CD4-positive, alpha-beta T cell (primary cell): ENCODE measurements at regions not wholly inside any gene's neighbourhood (a gene's known extent, or its start where the extent isn't known, plus 50 kb on each side); places are given as distances from the start of the nearest gene placed in this dataset.

Experiments used
- ATAC-seq: fragments of 200-7000 bp; cut with Tn5 transposase; one replicate; pipeline ENCODE4 v1.10.0; 2022; ENCODE audit warnings: mild to moderate bottlenecking; ENCODE audit not compliant: poor library complexity
- CTCF ChIA-PET: fragments of 350-600 bp; sonication (Branson Sonifier 250); formaldehyde crosslinking; loops from one replicate; lab custom pipeline; 2021; ENCODE audit warnings: antibody characterized with exemption, inconsistent platforms; lab: Charles Lee
- POLR2A ChIA-PET: fragments of 350-600 bp; sonication (Branson Sonifier 250); formaldehyde crosslinking; loops from one replicate; lab custom pipeline; 2021; ENCODE audit warnings: antibody characterized with exemption, inconsistent platforms; lab: Charles Lee
- DNase-seq, 14 experiments: peaks; one replicate each; pipeline ENCODE4 v3.0.0-alpha.2; 2013 to 2020; ENCODE audit warnings: mixed read lengths in 2 of 14
- H3K27ac ChIP-seq, 2 donors: one replicate each; pipeline versions ENCODE4 v1.5.1 to v1.7.0; 2013; ENCODE audit warnings: low read length in 2 of 2, low read depth in 1 of 2, mild to moderate bottlenecking in 1 of 2
- H3K27me3 ChIP-seq, 2 experiments: 1 replicate in 1 of 2; 2 replicates in 1 of 2; pipeline versions ENCODE4 v1.6.1 to v1.7.0; 2013; ENCODE audit warnings: low read length in 2 of 2, control low read depth in 1 of 2, mild to moderate bottlenecking in 1 of 2, moderate library complexity in 1 of 2; ENCODE audit not compliant: insufficient read depth in 2 of 2, control insufficient read depth in 1 of 2
- H3K36me3 ChIP-seq: one replicate; pipeline ENCODE4 v1.6.1; 2013; ENCODE audit warnings: low read length, control low read depth; ENCODE audit not compliant: insufficient read depth
- H3K4me1 ChIP-seq: one replicate; pipeline ENCODE4 v1.6.1; 2013; ENCODE audit warnings: low read length, control low read depth; ENCODE audit not compliant: insufficient read depth
- H3K4me3 ChIP-seq: one replicate; pipeline ENCODE4 v1.5.1; 2013; ENCODE audit warnings: mild to moderate bottlenecking, low read length, moderate library complexity
- H3K9me3 ChIP-seq, 2 experiments: 1 replicate in 1 of 2; 2 replicates in 1 of 2; pipeline versions ENCODE4 v1.6.1 to v1.7.0; 2013; ENCODE audit warnings: low read length in 2 of 2, mild to moderate bottlenecking in 2 of 2, control low read depth in 1 of 2, moderate library complexity in 1 of 2; ENCODE audit not compliant: control insufficient read depth in 1 of 2, insufficient read depth in 1 of 2
- H3K27ac Mint-ChIP-seq: one replicate; pipeline ENCODE4 v1.8.0; 2020; ENCODE audit warnings: mixed read lengths
- H3K27me3 Mint-ChIP-seq: one replicate; pipeline ENCODE4 v1.8.0; 2021; ENCODE audit warnings: mixed read lengths
- H3K36me3 Mint-ChIP-seq: one replicate; pipeline ENCODE4 v1.8.0; 2021; ENCODE audit warnings: low read depth, mixed read lengths
- H3K4me1 Mint-ChIP-seq: one replicate; pipeline ENCODE4 v1.8.0; 2021; ENCODE audit warnings: low read depth, mixed read lengths
- H3K4me3 Mint-ChIP-seq: one replicate; pipeline ENCODE4 v1.8.0; 2020; ENCODE audit warnings: mild to moderate bottlenecking, mixed read lengths
- H3K9me3 Mint-ChIP-seq: one replicate; pipeline ENCODE4 v1.8.0; 2020; ENCODE audit warnings: mixed read lengths
- intact Hi-C, 2 experiments: fragments of 100-400 bp; cut with DNase I in 1 of 2; cut with micrococcal nuclease in 1 of 2; formaldehyde crosslinking; loops; one replicate each; pipeline versions ENCODE4 v1.15.1 to v1.9.0; 2023 to 2025; cut with DNase I, micrococcal nuclease
- TF ChIP-seq, protein P1 (sequence below): fragments of 200-600 bp; IDR thresholded peaks from one replicate; pipeline ENCODE4 v1.8.0; 2022; ENCODE audit warnings: antibody characterized with exemption, mild to moderate bottlenecking

DNA sequence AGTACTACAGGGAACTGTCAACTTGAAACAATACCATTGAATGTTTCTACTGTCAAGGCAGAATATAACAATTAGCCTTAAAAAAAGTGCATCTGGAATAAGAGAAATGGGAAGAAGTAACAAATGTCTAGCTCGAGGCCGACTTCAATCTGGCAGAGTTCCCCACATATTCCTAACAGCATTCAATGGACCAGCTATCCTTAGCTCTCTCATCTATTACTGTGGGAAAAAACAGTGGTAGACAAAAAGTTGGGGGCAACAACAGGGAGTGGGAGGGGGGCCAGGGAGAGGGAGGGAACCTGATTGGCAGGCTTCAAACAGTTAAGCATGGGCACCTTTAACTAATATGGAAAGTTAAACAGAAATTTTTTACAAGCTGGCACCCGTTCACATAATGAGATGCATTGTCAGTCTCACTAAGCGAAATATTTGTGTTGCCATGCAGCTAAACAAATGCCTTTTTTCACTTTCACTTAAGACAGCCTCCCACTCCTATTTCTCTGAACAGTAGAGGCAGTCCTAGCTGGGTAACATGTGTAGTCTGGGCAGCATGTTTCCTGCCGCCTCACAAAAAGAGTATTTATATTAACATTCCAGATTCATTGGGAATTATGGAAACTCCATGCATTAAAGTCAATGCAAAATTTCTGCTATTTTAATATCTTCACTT, 62.2 kb upstream of the SOX6 start:
- TF ChIP-seq, protein P1, sequence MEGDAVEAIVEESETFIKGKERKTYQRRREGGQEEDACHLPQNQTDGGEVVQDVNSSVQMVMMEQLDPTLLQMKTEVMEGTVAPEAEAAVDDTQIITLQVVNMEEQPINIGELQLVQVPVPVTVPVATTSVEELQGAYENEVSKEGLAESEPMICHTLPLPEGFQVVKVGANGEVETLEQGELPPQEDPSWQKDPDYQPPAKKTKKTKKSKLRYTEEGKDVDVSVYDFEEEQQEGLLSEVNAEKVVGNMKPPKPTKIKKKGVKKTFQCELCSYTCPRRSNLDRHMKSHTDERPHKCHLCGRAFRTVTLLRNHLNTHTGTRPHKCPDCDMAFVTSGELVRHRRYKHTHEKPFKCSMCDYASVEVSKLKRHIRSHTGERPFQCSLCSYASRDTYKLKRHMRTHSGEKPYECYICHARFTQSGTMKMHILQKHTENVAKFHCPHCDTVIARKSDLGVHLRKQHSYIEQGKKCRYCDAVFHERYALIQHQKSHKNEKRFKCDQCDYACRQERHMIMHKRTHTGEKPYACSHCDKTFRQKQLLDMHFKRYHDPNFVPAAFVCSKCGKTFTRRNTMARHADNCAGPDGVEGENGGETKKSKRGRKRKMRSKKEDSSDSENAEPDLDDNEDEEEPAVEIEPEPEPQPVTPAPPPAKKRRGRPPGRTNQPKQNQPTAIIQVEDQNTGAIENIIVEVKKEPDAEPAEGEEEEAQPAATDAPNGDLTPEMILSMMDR = no peak
- DNase-seq = no peak
- Histone ChIP-seq H3K4me3 (no peak overlapping the region), H3K4me1 (no peaks in the 10 kb centered on the region), H3K36me3 (no peaks in the 10 kb centered on the region), H3K9me3 (no peaks in the 10 kb centered on the region), H3K27ac (no peak overlapping the region), H3K27me3 (no peaks in the 10 kb centered on the region)
- H3K4me3 Mint-ChIP-seq = no peak overlapping the region
- no peaks in the 10 kb centered on the region for H3K4me1 Mint-ChIP-seq
- peaks cover 5% of the 10 kb centered on the region for H3K9me3 Mint-ChIP-seq
- no peak overlapping the region for H3K27ac Mint-ChIP-seq
- no peaks in the 10 kb centered on the region for H3K27me3 Mint-ChIP-seq
- CTCF ChIA-PET = no interaction called here
- POLR2A ChIA-PET = no interaction called here
- intact Hi-C loops = no loop called here
- H3K36me3 Mint-ChIP-seq = no peaks in the 10 kb centered on the region
- no peak for ATAC-seq

DNA sequence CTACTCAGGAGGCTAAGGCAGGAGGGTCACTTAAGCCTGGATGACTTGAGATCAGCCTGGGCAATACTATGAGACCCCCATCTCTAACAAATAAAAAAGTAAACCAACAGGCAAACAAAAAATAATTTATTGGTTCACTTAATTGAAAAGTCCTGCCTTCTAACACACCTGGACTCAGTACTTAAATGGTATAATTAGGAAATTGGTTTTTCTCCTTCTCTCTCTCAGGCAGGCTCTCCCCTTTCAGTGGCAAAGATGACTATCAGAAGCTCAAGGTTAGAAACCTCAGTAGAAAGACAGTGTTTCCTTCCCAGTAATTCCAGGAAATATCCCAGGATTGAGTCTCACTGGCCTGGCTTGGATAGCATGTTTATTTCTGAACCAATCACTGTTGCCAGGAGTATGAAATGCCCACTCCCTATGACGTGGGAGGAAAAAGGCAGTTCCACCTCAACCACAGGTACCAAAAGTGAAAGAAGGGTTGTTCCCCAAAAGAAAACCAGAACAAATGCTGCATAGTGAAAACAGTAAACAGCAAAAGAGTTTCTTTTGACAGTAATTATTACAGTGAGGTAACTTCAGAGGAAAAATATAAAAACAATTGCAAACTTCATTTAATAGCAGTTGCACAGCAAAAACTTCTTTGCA, 56.3 kb upstream of the SOX6 start:
- no peaks in the 10 kb centered on the region for H3K36me3 Mint-ChIP-seq
- no peaks in the 10 kb centered on the region for H3K27me3 Mint-ChIP-seq
- no peak overlapping the region for H3K4me3 ChIP-seq
- DNase-seq = no peak
- H3K4me1 Mint-ChIP-seq = no peaks in the 10 kb centered on the region
- ChIA-PET CTCF (no interaction called here), POLR2A (no interaction called here)
- H3K27ac Mint-ChIP-seq = no peak overlapping the region
- H3K9me3 Mint-ChIP-seq = peaks cover 5% of the 10 kb centered on the region
- H3K4me1 ChIP-seq = no peaks in the 10 kb centered on the region
- no peaks in the 10 kb centered on the region for H3K9me3 ChIP-seq
- H3K36me3 ChIP-seq = no peaks in the 10 kb centered on the region
- ATAC-seq = no peak
- TF ChIP-seq, protein P1 = no peak
- no peak overlapping the region for H3K4me3 Mint-ChIP-seq
- no peak overlapping the region for H3K27ac ChIP-seq
- intact Hi-C loops = no loop called here
- H3K27me3 ChIP-seq = no peaks in the 10 kb centered on the region

DNA sequence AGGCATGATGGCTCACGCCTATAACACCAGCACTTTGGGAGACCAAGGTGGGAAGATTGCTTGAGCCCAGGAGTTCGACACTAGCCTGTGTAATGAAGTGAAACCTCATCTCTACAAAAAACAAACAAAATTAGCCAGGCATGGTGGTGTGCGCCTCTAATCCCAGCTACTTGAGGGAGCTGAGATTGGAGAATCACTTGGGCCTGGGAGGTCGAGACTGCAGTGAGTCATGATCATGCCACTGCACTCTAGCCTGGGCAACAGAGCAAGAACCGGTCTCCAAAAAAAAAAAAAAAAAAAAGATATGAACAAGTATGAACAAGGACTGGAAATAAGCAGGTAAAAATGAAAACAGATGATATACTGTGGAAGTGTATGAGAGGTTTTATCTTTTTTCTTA, 54.1 kb upstream of the SOX6 start:
- DNase-seq = no peak
- H3K4me3 Mint-ChIP-seq = no peak overlapping the region
- ATAC-seq = no peak
- peaks cover 5% of the 10 kb centered on the region for H3K9me3 Mint-ChIP-seq
- H3K4me1 ChIP-seq = no peaks in the 10 kb centered on the region
- no peaks in the 10 kb centered on the region for H3K27me3 Mint-ChIP-seq
- H3K4me1 Mint-ChIP-seq = no peaks in the 10 kb centered on the region
- TF ChIP-seq, protein P1 = no peak
- H3K4me3 ChIP-seq = no peak overlapping the region
- ChIA-PET POLR2A (no interaction called here), CTCF (no interaction called here)
- intact Hi-C loops = no loop called here
- no peaks in the 10 kb centered on the region for H3K27me3 ChIP-seq
- H3K36me3 ChIP-seq = no peaks in the 10 kb centered on the region
- no peak overlapping the region for H3K27ac Mint-ChIP-seq
- no peaks in the 10 kb centered on the region for H3K9me3 ChIP-seq
- no peaks in the 10 kb centered on the region for H3K36me3 Mint-ChIP-seq
- no peak overlapping the region for H3K27ac ChIP-seq
